ENCODE measurements at regions not wholly inside any gene's neighbourhood (a gene's known extent, or its start where the extent isn't known, plus 50 kb on each side); places are given as distances from the start of the nearest gene placed in this dataset.

DNA sequence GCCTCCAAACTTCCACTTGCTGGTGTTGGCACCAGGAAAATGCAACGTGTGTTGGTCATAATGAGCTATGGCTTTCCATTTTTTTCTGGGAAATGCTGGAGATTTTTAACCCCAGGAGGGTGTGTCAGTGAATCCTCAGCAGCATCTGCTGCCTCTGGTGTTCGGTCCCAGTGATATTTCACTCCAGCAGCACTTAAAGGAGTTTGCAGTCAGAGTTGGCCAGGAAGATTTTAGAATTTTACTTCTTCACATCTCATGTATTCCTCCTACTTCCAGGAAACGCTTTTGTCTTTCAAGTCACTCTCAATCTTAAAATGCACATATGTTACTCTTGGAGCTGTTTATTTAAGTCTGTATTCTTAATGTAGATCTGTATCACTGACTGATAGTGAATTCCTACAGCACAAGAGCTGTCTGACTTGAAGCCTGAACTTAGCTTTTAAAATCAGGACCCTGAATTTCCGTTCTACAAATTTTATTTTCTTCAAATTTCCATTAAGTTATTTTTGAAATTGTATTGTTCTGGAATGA is 903.4 kb upstream of the SLC10A2 start:
- DNase-seq, result no peak

DNA sequence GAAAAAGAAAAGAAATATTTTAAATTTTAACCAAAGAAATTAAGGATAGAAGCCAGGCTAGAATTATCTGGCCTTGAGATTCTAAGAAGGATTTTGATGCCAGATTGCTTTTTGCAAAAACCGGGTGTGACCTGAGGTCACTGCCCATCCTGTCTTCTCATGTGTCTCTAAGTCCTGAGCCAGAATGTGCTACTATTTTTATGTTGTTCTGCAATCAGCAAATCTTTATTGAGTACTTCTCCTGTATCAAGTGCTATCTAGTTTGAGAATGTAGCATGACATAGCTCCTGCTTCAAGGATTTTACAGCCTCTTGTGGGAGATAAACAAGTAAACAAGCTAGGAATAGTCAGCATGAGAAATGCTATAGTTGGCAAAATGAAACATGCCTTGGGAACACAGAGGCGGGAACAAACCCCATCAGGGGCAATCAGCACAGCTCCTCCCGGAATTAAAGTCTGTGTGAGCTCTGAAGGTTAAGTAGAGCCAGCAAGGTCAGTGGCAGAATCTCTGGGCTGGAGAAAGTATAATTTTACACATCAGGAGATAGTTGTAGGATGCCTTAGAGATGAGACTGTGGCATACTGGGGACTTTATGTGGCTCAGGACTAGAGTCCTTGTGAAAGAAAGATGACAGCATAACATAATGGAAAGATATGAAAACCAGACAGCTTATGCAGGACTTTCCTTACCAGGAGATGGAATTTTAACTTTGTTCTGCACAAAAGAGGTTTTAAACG is 899.5 kb upstream of the SLC10A2 start:
- DNase-seq, result no peak

DNA sequence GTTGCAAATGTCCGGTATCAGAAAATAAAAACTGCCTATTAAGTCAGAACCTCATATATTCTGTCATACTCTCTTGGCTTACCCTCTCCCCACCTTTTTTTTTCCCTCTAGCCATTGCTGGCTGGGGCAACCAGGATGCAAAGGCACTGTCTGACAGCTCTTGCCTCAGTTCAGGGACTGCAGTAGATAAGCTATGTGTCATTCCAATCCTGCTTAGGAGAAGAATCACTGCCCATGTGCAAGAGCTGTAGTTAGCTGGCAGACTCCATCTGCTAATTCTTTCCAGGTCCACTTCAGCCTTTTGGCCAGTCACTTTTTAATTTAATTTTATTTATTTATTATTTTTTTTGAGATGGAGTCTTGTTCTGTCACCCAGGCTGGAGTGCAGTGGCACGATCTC is 895.6 kb upstream of the SLC10A2 start:
- no peak for DNase-seq

DNA sequence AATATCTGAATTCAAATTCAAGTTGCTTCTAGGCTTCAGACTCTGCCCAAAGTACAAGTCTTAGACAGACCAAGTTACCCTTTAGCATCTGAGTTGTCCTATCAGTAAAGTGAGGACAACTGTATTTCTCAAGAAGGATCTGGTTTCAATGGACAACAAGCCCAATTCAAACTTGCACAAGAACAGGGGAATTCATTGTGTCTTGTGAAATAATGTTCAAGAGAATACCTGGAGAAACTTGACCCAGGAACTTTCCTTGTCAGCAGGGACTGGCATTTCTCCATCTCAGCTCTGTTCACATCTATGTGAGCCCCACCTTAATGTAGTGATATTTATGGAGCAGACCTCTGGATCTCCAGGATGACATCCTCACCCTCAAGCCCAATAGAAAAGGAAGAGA is 894.9 kb upstream of the SLC10A2 start:
- DNase-seq, result no peak

DNA sequence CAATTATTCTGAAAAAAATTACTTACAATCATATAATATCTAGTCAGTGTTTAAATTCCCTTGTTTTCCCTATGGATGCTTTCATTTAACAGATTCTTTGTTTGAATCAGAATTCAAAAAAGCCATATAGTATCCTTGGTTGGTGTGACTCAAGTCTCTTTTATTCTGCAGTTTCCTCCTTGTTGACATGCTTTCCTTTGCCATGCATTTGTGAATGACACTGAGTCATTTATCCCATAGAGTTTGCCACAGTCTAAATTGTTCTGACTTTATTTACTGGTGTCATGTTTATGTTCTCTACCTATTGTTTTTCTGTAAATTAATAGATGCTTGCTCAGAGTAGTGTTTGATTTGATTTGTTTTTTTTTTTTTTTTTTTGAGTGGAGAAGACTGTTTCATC is 893.8 kb upstream of the SLC10A2 start:
- no peak for DNase-seq

DNA sequence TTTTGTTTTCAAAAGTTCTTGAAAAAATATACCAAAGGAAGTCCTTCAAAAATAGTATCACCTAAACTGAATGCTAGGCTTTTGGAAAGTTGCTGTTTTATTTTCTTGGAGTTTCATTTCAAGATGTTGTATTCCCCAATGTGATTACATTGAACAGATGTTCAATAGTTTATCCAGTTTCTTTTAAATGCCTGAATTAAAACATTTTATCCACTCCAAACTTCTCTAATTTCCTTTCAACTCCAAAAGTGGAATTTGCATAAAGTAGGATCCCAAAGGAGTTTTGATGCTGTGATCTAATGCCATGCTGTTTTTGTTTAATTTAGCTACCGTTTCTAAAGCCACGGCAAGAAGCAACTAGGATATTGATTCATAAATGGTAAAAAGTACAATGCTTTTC is 892.5 kb upstream of the SLC10A2 start:
- no peak for DNase-seq

DNA sequence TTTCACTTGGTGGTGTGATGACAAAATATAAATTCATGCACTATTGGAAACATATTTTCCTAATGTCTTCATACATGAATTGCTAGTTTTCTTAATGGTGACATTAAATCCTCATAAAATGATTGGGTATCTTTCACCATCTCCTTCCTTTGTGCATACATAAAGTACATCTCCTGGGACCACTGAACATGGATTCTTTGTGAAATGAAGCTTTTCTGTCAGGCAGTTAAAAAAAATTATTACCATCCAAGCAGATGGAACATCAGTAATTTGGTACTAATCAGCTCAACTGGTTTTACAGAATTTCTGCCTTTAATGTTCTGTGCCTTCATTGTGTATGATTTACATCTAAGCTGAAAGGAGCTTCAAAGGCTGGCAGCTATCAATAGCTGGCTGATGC is 891.7 kb upstream of the SLC10A2 start:
- no peak for DNase-seq

DNA sequence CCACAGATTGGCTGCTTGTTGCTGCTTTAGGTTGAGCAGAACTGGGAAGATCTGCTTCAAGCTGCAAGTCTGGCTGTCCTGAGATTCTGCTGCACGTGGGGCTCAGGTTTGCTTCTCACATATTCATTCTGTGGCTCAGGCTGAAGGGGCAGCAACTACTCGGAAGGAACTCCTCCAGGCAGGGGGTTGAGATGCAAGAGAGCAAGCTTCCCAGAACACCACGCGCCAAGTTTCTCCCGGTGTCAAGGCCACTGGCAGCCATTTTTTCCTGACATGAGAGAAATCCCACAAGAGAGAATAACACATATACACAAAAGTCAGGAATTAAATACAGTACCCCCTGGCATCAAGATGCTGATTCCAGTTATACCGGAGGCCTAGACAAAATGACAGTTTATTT is 887.6 kb upstream of the SLC10A2 start:
- DNase-seq, result no peak

DNA sequence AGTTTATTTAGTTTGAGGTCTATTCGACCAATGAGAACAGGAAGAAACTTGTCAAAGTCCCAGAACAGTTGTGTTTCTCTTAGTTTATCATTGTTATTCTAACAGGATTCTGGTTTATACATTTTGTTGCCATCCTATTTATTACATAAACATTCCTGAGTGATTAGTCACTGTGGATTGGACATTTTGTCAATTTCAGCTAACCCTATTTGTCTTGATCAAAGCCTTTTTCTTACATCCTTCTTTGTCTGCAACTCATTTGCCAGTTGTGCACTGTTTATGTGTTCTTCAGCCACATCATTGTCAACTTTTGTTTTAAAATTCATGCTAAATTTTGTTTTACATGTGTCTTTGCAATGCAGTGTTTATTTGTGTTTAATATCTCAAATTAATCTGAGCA is 886.0 kb upstream of the SLC10A2 start:
- no peak for DNase-seq

DNA sequence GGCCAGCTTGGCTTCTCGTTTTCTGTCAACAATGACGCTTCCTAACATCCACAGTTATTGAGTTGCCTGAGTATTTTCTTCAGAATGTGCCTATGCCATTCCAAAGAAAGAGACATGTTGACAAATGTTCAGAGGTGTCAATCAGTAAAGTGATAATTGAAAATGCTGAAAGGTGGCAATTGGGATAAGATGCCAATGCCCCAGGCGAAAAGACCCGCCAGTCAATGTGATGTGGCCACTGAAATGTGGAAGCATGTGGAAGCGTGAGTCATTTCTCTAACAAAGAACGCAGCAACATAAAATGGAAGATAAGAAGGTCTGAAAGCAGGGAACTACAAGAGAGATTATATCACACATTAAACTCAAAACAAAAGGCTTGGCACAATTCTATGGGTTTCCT is 882.2 kb upstream of the SLC10A2 start:
- no peak for DNase-seq

DNA sequence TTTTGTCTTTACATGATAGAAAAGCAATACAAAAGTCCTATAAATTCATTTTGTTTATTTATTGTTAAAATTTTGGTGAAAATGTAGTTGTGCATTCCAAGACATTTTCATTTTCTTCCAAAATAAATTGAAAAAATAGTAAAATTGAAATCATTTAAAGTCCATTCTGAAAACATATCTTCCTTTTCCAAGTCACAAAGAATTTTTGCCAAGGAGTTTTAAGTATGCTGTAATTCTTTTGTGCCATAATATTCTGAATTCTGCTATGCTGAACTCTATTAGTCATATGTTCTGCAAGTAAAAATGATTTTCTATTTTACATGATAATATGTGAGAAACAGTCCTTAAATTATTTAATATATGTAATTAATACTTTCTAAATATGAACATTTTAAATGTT is 879.6 kb upstream of the SLC10A2 start:
- no peak for DNase-seq

DNA sequence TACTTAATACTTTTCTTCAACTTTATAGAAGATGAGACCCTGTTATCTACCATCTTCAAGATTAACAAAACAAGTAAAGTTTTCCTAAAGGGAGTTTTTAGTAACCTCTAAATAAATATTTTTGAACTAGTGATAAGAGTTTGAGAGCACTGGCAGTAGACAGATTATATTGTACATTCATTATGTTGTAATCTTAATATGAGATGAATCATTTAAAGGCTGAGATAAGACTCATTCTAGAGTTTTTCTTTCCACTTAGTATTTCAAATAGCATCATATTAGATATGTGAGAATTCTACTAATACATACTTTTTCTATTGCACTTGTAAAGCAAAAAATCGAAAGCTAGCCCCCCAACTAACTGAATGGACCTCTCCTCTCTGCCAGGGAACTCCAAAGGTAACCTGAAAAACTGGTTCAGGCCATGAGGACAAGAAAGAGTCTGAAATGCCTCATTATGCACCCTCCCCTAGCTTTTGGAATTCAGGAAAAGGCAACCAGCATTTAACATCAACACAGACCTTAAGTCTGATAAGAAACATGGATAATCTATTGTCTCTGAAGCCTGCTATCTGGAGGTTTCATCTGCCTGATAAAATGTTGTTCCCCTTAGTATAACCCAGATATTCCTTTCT is 875.4 kb upstream of the SLC10A2 start:
- no peak for DNase-seq

DNA sequence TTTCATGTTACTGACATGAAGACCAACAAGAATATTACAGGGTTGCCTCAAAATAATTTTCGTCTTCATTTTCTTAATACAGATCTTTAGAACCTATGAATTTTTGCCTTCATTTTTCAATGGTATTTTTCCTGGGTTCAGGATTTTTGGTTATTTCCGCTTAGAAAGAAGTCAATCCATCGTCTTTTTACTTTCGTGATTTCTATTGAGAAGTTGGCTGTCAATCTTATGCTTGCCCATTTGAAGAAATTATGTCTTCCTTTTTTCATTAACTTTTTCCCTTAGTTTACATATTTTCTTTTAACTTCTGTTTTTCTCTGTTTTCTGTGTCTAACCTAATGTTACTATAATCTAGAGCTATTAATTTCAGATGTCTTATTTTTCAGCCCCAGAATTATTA is 868.9 kb upstream of the SLC10A2 start:
- DNase-seq, result no peak

DNA sequence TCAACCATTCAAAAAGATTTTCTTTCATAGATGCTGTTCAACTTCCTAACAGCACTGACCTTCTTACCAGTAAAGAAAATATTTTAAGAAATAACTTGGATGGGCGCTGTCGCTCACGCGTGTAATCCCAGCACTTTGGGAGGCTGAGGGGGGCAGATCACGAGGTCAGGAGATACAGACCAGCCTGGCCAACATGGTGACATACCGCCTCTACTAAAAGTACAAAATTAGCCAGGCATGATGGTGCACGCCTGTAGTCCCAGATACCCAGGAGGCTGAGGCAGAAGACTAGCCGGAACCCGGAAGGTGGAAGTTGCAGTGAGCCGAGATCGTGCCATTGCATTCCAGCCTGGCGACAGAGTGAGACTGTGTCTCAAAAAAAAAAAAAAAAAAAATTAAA is 865.7 kb upstream of the SLC10A2 start:
- no peak for DNase-seq

DNA sequence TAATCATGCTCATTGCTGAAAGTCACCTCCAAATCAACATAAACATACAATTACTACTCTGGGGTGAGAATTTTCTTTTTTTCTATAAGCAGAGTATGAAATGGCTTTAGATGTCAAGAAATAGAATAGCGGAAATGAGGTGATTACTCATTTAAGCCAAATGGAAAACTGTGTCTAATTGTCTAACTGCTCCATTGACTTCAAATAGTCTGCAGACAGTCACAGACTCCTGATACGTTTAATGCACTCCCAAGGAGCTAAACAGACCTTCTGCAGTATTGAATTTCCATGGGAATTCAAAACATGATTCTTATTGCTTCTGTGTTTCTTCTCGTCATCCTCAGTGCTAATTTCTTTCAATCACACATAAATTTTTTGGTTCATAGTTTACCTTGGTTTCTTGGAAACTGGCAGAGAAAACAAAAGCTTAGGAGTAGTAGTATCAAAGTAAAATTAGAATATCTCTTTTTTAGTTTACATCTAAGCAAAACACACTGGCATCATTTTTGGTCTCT is 865.2 kb upstream of the SLC10A2 start:
- no peak for DNase-seq

DNA sequence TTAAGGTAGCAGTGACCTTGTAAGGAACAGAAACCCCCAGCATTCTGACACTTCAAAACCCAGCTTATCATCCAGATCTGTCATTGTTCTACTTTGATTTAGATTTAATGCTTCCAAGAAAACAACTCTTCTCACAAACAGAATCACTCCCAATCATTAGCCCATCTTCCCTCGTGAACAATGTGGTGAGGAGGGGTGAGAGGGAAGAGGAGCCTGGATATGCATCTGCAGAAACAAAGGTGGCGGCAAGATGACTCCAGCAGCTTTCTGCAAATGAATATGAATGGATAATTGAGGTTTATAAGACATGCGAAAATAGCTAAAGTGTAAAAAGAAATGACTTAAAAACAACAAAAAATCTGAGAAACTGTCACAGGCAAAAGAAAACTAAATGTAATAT is 859.9 kb upstream of the SLC10A2 start:
- DNase-seq, result no peak

DNA sequence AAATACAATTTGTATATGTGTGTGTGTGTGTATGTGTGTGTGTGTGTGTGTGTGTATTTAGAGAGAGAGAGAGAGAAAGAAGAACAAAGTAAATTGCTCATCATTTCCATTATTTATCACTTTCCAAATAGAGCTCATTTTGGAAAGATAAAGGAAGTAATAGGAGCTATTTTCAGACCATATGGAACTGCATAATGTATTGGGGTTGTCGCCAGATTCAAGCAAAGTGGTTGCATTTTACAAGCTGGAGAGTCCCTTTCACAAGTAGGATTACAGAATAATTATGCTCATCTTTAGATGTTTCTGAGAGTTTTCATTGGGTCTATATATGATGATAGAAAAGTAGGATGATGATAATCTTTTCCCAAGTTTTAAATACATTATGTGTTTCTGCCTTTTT is 842.7 kb upstream of the SLC10A2 start:
- DNase-seq, result no peak

DNA sequence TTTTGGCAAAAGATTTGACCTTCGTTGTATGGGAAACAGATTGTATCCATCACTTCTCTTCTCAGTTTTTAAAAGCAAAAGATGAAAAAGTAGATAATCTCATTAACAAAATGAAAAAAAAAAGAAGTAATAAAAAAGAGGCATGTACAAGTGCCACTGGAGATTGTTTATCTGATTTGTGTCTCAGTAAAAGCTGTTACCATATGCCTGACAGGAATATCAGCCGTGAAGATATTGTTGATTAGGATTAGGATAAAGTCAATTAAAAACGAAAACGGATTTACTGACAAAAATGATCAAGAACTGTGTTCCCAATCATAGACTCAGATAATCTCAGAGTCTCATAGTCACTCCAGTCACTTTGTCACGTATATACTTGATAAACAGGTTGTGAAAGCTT is 842.1 kb upstream of the SLC10A2 start:
- no peak for DNase-seq

DNA sequence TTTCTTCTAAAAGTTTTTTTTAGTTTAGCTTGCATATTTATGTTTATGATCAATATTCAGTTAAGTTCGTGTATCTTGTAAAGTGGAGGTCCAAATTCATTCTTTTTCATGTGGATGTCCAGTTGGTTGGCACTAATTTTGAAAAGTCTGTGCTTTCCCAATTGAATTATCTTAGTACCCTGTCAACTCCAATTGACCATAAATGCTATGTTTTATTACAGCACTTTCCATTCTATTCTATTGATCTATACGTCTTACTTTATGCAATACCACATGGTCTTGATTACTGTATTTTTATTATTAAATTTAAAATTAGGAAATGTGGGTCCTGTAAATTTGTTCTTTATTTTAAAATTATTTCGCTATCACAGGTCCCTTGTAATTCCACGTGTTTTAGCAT is 837.6 kb upstream of the SLC10A2 start:
- no peak for DNase-seq

DNA sequence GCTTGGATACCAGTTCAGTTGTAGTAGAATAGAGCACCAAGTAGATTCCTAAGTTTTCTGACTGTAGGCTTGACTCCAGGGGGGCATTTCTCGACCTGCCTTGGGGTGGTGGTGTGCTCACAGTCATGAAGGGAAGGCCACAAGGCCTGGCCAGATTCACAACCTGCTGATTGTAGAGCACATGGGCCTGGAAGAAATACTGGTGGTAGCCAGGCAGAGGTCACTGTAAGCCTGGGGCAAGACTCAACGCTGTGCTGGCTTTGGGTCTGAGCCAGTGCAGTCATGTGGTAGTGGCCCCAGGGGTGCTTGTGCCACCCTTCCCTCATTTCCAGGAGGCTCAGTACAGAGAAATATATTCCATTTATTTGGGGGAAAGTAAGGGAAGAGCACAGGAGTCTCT is 832.3 kb upstream of the SLC10A2 start:
- no peak for DNase-seq

DNA sequence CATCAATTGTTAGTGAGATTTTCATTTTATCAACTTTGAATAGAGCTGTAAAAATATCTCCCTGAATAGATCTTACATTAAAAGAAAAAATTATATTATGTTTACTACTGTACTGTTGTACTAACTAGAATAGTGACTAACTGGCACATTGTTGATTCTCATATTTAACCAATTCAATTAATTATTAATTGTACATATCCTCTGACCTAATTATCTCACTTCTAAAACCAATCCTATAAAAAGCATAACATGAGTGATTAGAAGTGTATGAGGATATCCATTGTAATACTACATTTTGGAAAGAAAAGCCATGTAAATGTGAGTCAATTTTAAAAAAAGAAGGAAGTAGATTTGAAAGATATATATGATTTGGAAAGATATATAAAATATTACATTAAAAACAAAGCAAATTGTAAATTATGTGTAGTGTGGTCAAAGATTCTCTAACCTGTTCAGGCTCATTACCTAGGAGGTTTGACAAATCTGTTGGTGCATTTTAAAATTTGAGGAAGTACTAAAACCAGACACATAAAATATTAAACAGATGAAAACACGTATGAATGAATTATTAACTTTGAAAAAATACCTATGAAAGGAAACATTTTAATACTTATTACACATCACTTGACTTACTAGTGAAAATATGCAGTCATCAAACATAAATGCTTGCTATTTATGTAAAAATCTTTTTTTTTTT is 829.8 kb upstream of the SLC10A2 start:
- no peak for DNase-seq

DNA sequence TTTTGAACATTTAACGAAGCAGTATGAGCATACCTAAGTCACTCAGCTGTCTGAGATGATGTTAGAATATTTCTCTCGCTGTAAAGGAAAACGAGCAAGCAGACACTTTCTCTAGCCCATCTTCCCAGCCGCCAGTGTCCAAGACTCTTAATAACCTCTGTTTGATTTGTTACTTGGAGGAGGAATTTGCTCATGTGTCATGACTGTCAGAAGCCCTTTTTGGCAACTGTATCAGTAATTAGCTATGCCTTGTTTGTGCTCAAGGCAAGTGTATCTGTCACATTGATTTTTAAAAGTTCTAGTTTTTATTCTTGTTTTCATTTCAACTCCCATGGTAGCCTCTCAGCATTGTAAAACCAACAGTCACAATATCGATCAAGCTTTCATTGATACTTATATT is 828.4 kb upstream of the SLC10A2 start:
- DNase-seq, result no peak

DNA sequence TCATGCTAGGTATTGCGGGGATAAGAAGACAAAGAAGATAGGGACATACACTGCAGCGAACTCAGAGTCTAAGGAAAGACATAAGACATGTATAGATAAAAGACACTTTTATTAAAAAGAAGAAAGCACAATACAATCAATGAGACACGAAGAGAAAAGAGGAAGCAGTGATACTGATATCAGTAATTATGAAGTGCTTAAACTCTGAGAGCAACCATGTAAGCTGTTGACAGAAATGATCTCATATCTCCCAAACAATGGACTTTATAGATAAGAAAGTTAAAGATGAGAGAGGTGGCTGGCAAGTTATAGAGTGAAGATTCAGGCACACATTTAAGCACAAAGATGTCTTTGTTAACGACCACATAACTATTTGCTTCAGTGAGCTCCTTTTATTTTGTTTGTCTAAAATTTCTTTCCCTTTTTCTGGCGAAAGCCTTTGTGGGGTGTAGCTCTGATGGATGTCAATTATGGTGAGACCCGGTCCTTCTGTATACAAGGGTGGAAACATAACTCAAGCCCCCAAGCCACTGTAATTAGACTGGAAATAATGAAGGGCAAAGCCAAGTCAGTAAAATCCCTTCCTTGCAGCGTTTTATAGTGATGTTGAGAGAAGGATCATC is 818.0 kb upstream of the SLC10A2 start:
- DNase-seq, result no peak

DNA sequence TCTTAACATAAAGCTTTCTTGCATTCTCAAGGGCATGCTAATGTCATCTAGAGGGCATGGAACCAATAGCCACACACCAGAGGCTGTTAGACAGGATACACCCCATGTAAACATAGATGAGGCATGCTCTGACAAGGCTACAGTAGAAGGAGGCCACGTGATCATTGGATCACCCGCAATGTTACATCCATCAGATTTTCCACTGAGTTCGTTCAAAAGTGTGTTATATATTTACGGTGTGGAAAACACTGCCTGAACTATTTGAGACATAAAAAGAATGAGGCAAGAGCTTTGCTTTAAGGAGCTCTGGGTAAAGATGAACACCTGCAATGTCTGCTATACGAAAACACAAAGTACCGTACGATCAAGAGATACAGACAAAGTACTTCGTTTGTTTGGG is 817.5 kb upstream of the SLC10A2 start:
- no peak for DNase-seq

Measured in inflammatory macrophage treated with lipopolysaccharide for 1 hour (primary cell).